Testis (tissue), 2 donors: ENCODE measurements at regions not wholly inside any gene's neighbourhood (a gene's known extent, or its start where the extent isn't known, plus 50 kb on each side); places are given as distances from the start of the nearest gene placed in this dataset.

Source experiments
- POLR2A ChIP-seq: fragments of 450-650 bp; IDR thresholded peaks from one replicate; pipeline ENCODE4 v1.6.1; 2017; ENCODE audit warnings: antibody characterized with exemption, mild to moderate bottlenecking, moderate library complexity
- TF ChIP-seq, protein P1 (sequence below), 3 experiments: fragments of 450-650 bp in 2 of 3; fragments of 200-600 bp in 1 of 3; sonication (generic) in 1 of 3; IDR thresholded peaks; one replicate each; pipeline ENCODE4 v1.5.1; 2016 to 2019; ENCODE audit warnings: antibody characterized with exemption in 3 of 3, mild to moderate bottlenecking in 2 of 3, moderate library complexity in 1 of 3

DNA sequence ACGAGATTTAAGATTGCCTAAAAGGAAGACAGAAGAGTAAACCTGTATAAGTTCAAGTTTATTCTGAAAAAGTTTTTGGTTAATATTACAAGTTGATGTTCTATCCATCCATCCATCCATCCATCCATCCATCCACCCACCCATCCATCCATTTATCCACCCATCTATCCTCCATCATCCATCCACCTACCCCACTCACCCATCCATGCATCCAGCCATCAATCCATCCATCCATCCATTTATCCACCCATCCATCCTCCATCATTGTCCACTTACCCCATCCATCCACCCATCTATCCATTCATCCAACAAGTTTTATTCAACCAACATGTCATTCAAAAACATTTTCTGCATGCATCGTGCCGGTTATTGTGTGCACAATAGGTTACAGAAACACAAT lies 89.3 kb downstream of the ZBTB18 start:
- TF ChIP-seq, protein P1, sequence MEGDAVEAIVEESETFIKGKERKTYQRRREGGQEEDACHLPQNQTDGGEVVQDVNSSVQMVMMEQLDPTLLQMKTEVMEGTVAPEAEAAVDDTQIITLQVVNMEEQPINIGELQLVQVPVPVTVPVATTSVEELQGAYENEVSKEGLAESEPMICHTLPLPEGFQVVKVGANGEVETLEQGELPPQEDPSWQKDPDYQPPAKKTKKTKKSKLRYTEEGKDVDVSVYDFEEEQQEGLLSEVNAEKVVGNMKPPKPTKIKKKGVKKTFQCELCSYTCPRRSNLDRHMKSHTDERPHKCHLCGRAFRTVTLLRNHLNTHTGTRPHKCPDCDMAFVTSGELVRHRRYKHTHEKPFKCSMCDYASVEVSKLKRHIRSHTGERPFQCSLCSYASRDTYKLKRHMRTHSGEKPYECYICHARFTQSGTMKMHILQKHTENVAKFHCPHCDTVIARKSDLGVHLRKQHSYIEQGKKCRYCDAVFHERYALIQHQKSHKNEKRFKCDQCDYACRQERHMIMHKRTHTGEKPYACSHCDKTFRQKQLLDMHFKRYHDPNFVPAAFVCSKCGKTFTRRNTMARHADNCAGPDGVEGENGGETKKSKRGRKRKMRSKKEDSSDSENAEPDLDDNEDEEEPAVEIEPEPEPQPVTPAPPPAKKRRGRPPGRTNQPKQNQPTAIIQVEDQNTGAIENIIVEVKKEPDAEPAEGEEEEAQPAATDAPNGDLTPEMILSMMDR (IDR thresholded peaks at IDR 0.05) = no peak
- TF ChIP-seq POLR2A = no peak
